AG04449 (cell line): ENCODE measurements at regions not wholly inside any gene's neighbourhood (a gene's known extent, or its start where the extent isn't known, plus 50 kb on each side); places are given as distances from the start of the nearest gene placed in this dataset.

ENCODE experiments used
- CTCF ChIA-PET: fragments of 350-600 bp; formaldehyde crosslinking; extraction: SDS; loops from one replicate; lab custom pipeline; 2021; ENCODE audit warnings: antibody characterized with exemption; lab: Yijun Ruan, JAX
- POLR2A ChIA-PET: fragments of 400-600, 350-600 bp; formaldehyde crosslinking; extraction: SDS; loops from one replicate; lab custom pipeline; 2020; ENCODE audit warnings: antibody characterized with exemption, inconsistent platforms; lab: Yijun Ruan, JAX
- DNase-seq: peaks from one replicate; pipeline ENCODE4 v3.0.0-alpha.2; 2010; ENCODE audit warnings: low read depth, low spot score
- H3K4me3 ChIP-seq: 2 replicates; pipeline ENCODE4 v1.5.1; 2011; ENCODE audit warnings: low read depth, mild to moderate bottlenecking, control low read depth, low read length
- TF ChIP-seq, protein P1 (sequence below): IDR thresholded peaks from one replicate; pipeline ENCODE4 v1.5.1; 2011; ENCODE audit warnings: mild to moderate bottlenecking, moderate library complexity, low read length, control low read depth, inconsistent platforms; ENCODE audit not compliant: insufficient read depth; ENCODE audit errors: missing control alignments

DNA sequence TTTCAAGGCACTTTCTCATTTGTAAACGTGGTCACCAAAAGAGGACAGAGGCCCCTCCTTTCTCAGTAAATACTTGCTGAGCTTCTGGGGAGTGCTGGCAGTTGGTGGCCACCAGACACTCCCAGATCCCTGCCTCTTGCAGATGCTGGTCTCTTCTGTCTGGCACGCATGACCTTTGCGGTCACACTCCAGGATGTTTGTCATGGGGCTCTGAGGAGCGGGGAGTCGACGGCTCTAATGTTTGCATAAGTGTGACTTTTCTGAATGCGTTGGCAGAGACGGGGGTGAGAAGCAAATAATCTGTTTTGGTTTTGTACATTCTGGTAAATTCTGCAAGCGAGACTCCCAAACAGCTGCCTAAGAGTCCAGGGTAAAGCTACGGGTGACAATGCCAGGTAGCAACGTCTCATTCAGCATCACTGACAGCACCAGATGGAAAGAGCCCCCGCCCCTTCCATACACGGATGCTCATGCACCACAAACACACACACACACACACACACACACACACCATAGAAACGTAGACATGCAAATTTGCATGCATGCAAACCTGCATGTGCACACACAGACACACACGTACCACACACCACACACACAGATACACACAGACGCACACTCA, 101.1 kb downstream of the YTHDF1 start:
- no peak for DNase-seq
- ChIA-PET POLR2A (no interaction called here), CTCF (no interaction called here)
- TF ChIP-seq, protein P1, sequence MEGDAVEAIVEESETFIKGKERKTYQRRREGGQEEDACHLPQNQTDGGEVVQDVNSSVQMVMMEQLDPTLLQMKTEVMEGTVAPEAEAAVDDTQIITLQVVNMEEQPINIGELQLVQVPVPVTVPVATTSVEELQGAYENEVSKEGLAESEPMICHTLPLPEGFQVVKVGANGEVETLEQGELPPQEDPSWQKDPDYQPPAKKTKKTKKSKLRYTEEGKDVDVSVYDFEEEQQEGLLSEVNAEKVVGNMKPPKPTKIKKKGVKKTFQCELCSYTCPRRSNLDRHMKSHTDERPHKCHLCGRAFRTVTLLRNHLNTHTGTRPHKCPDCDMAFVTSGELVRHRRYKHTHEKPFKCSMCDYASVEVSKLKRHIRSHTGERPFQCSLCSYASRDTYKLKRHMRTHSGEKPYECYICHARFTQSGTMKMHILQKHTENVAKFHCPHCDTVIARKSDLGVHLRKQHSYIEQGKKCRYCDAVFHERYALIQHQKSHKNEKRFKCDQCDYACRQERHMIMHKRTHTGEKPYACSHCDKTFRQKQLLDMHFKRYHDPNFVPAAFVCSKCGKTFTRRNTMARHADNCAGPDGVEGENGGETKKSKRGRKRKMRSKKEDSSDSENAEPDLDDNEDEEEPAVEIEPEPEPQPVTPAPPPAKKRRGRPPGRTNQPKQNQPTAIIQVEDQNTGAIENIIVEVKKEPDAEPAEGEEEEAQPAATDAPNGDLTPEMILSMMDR = no peak
- no peak overlapping the region for H3K4me3 ChIP-seq

DNA sequence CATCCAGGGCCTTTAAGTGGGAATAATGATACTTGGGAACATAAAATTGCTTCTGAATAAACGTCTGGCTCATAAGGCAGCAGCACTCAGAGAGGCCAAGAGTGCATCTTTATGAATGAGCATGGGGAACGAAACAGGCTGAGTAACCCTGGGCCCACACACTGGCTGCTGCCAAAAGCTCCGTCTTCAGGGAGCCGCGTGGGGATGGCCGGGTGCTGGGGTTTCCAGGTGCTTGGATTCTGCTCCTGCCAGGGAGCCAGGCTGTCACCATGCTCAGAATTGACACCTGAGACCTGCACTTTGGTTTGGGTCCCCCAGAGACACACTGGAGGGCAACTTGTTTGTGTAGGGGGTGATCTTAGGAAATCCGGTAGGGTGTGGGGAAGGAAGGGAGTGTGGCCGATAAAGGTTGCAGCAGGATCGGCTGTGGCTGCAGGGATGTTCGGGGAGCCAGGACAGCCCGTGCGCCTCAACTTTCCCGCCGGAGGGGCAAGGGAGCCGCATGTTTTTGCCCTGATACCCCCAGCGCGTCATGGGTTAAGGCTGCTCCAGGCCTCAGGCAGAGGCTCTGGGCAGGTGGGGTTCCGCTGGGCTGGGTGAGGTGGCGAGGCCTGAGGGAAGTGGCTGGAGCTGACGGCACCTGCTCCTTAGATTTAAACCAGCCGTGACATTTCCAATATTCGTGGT, 101.8 kb downstream of the YTHDF1 start:
- POLR2A ChIA-PET = no interaction called here
- TF ChIP-seq, protein P1 = no peak
- no peak overlapping the region for H3K4me3 ChIP-seq
- no peak for DNase-seq
- CTCF ChIA-PET = no interaction called here

DNA sequence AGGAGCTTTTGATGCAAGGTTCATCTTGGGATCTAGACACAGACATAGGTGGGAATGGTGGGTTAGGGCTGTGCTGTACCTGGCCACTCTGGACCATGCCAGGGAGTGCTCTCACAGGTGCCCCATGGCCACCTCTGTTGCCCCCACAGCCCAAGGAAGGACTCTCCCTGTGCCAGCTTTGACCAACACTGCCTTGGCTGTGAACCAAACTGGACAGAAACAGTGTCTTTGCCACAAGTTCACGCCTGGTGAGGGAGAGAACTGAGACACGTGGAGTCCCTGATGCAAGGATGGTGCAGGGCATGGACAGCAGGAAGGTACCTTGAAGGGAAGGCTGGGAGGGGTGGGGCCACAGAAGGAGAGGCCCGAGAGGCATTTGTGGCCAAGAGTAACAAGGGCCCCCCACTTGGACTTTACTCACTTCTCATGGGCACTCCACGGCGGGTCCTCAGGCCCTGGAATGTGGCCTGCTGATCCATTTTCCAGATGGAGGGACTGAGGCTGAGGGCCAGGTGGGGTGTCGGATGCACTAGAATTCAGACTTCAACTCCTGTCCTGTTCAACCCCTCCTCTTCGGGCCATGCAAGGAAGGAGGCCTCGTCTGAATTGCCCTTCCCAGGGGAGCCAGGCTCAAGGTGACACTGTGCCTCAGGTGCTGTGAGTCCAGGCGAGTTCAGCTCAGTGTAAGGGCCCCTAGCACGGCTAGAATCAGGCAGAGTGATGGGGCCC, 103.3 kb downstream of the YTHDF1 start:
- TF ChIP-seq, protein P1 = no peak
- H3K4me3 ChIP-seq = no peak overlapping the region
- ChIA-PET POLR2A (no interaction called here), CTCF (no interaction called here)
- DNase-seq = no peak

DNA sequence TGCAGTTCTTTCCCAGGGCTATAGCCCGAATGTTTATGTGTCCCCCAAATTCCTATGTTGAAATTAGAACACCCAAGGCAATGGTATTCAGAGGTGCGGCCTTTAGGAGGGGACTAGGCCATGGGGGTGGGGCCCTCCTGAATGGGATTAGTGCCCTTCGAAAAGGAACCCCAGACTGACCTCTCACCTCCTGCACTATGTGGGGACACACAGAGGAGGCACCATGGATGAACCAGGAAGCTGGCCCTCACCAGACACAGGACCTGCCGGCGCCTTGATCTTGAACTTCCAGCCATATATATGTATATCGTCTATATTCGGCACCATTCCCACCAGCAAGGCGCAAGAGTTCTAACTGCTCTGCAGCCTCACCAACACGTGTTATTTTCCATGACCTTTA, 101.5 kb upstream of the BHLHE23 start:
- H3K4me3 ChIP-seq = no peak overlapping the region
- TF ChIP-seq, protein P1 = no peak
- CTCF ChIA-PET = no interaction called here
- POLR2A ChIA-PET = no interaction called here
- DNase-seq = no peak

DNA sequence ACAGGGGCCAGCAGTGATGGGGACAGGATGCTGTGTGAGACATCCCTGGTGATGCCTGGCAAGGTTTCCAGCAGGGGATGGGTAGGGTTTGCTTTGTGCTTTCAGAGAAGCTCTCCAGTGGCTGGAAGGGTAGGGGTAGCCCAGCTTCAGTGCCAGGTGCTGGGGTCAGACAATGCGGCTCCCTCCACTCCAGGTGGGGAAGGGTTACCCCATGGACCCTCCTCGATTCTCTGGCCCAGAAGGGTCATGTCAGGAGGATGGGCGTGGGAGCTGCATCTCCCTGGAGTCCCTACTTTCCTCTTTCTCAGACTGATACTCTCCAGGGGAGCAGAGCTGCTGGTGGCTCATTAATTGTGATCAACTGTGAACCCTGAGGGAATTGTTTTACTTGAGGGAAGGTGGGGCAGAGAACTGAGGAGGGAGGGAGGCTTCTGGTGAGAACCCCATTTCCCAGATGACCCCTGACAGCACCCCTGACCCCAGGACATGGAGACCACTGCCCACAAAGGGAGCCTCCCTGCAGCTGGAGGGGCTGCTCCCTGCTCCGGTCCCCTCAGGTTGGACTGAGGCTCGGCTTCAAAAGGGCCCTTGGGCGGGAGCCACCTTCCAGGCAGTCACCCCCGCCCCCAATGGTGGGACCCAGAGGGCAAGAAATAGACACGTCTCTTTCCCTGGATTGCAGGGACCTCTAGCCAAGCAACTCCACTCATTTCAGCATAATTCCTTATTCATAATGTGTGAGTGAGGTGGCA, 100.9 kb upstream of the BHLHE23 start:
- CTCF ChIA-PET = no interaction called here
- TF ChIP-seq, protein P1 = no peak
- POLR2A ChIA-PET = no interaction called here
- H3K4me3 ChIP-seq = no peak overlapping the region
- DNase-seq = no peak
